HCT116 (cell line): ENCODE measurements at regions not wholly inside any gene's neighbourhood (a gene's known extent, or its start where the extent isn't known, plus 50 kb on each side); places are given as distances from the start of the nearest gene placed in this dataset.

Source experiments
- ATAC-seq: fragments of 200-7000 bp; cut with Tn5 transposase; 2 replicates; pipeline ENCODE4 v1.9.1; 2020; ENCODE audit warnings: mild to moderate bottlenecking, moderate library complexity
- BruUV-seq: library from RNA; stranded (reverse); fragments of 400-500 nt; replicated peaks from 2 replicates; lab custom pipeline; 2021; lab: Mats Ljungman, UMichigan
- CTCF ChIA-PET: fragments of 300-600 bp; sonication (Branson Sonifier 250); formaldehyde crosslinking; loops from one replicate; lab custom pipeline; 2021; ENCODE audit warnings: antibody characterized with exemption; lab: Charles Lee
- POLR2A ChIA-PET: fragments of 300-600, 350-600 bp; sonication (Branson Sonifier 250); formaldehyde crosslinking; loops from one replicate; lab custom pipeline; 2021; ENCODE audit warnings: antibody characterized with exemption; lab: Charles Lee
- RAD21 ChIA-PET, 2 experiments: fragments of 300-600 bp; sonication (Branson Sonifier 250); formaldehyde crosslinking; loops; one replicate each; lab custom pipeline; 2023; ENCODE audit warnings: low total read pairs in 2 of 2; ENCODE audit not compliant: uncharacterized antibody in 2 of 2, unreplicated experiment in 2 of 2, low non-redundant PET in 1 of 2; lab: Charles Lee
- DNase-seq: peaks from one replicate; pipeline ENCODE4 v3.0.0-alpha.2; 2010; ENCODE audit warnings: low read depth, low spot score
- H2AFZ ChIP-seq: fragments of 200-600 bp; shearing (Covaris generic), sonication (generic); 2 replicates; pipeline ENCODE4 v1.6.1; 2017; ENCODE audit warnings: low read depth, mixed run types, mixed read lengths, antibody characterized with exemption, low read length; ENCODE audit not compliant: poor library complexity, severe bottlenecking
- H3K27ac ChIP-seq: 2 replicates; pipeline ENCODE4 v1.5.1; 2012; ENCODE audit warnings: low read depth, low read length
- H3K27me3 ChIP-seq: fragments of 200-600 bp; sonication (generic); 2 replicates; pipeline ENCODE4 v1.6.1; 2016; ENCODE audit warnings: mixed run types, low read length, mixed read lengths; ENCODE audit not compliant: insufficient read depth
- H3K36me3 ChIP-seq, 2 experiments: fragments of 200-500 bp in 1 of 2; fragments of 200-600 bp in 1 of 2; sonication (Bioruptor generic) in 1 of 2; sonication (generic) in 1 of 2; 2 replicates each; pipeline versions ENCODE4 v1.5.1 to v1.6.1; 2014 to 2016; ENCODE audit warnings: low read length in 2 of 2, inconsistent platforms in 1 of 2, mixed read lengths in 1 of 2, mixed run types in 1 of 2; ENCODE audit not compliant: insufficient read depth in 2 of 2, control insufficient read depth in 1 of 2
- H3K4me1 ChIP-seq, 2 experiments: fragments of 200-600 bp in 1 of 2; sonication (generic) in 1 of 2; 2 replicates each; pipeline versions ENCODE4 v1.5.1 to v1.6.1; 2012 to 2017; ENCODE audit warnings: low read length in 2 of 2, inconsistent platforms in 1 of 2, mild to moderate bottlenecking in 1 of 2, mixed read lengths in 1 of 2, mixed run types in 1 of 2, moderate library complexity in 1 of 2; ENCODE audit not compliant: insufficient read depth in 2 of 2, control insufficient read depth in 1 of 2
- H3K4me2 ChIP-seq: fragments of 200-600 bp; sonication (generic); 2 replicates; pipeline ENCODE4 v1.6.1; 2017; ENCODE audit warnings: mixed run types, low read length, mixed read lengths
- H3K4me3 ChIP-seq, 2 experiments: fragments of 200-600 bp in 1 of 2; sonication (generic) in 1 of 2; replicated peaks in 1 of 2; 2 replicates each; pipeline ENCODE4 v1.5.1; 2011 to 2016; ENCODE audit warnings: low read length in 2 of 2, control low read depth in 1 of 2, low read depth in 1 of 2, mild to moderate bottlenecking in 1 of 2, mixed read lengths in 1 of 2, mixed run types in 1 of 2
- H3K79me2 ChIP-seq: fragments of 200-600 bp; sonication (generic); 2 replicates; pipeline ENCODE4 v1.6.1; 2017; ENCODE audit warnings: mild to moderate bottlenecking, mixed run types, low read length, moderate library complexity, mixed read lengths; ENCODE audit not compliant: insufficient read depth
- H3K9ac ChIP-seq: fragments of 200-600 bp; sonication (generic); 2 replicates; pipeline ENCODE4 v1.6.1; 2016; ENCODE audit warnings: low read length, mixed read lengths
- H3K9me2 ChIP-seq: fragments of 200-600 bp; sonication (generic), shearing (Covaris generic); 2 replicates; pipeline ENCODE4 v1.6.1; 2017; ENCODE audit warnings: mixed run types, mild to moderate bottlenecking, moderate library complexity; ENCODE audit not compliant: insufficient read depth
- H3K9me3 ChIP-seq, 2 experiments: fragments of 200-500 bp in 1 of 2; fragments of 200-600 bp in 1 of 2; sonication (Bioruptor generic) in 1 of 2; sonication (generic) in 1 of 2; 2 replicates each; pipeline ENCODE4 v1.6.1; 2014 to 2017; ENCODE audit warnings: low read length in 2 of 2, mixed read lengths in 2 of 2, inconsistent platforms in 1 of 2, low read depth in 1 of 2, mild to moderate bottlenecking in 1 of 2, mixed run types in 1 of 2, moderate library complexity in 1 of 2; ENCODE audit not compliant: control insufficient read depth in 1 of 2, insufficient read depth in 1 of 2
- H4K20me1 ChIP-seq: fragments of 200-600 bp; sonication (generic), shearing (Covaris generic); 2 replicates; pipeline ENCODE4 v1.6.1; 2017; ENCODE audit warnings: mixed run types, mild to moderate bottlenecking, moderate library complexity; ENCODE audit not compliant: insufficient read depth
- ATF3 ChIP-seq: IDR thresholded peaks from 2 replicates; pipeline ENCODE4 v1.6.1; 2012
- CBX3 ChIP-seq: IDR thresholded peaks from 2 replicates; pipeline ENCODE4 v1.6.1; 2012; ENCODE audit warnings: low read depth
- CEBPB ChIP-seq: IDR thresholded peaks from 2 replicates; pipeline ENCODE4 v1.6.1; 2012; ENCODE audit warnings: low read depth
- ELF1 ChIP-seq: IDR thresholded peaks from 2 replicates; pipeline ENCODE4 v1.6.1; 2012; ENCODE audit warnings: low read depth, borderline replicate concordance
- EZH2phosphoT487 ChIP-seq: fragments of 200-600 bp; IDR thresholded peaks from 2 replicates; pipeline ENCODE4 v1.6.1; 2018; ENCODE audit warnings: antibody characterized with exemption, borderline replicate concordance
- FOSL1 ChIP-seq: IDR thresholded peaks from 2 replicates; pipeline ENCODE4 v1.6.1; 2012; ENCODE audit warnings: low read depth
- JUND ChIP-seq: IDR thresholded peaks from 2 replicates; pipeline ENCODE4 v1.6.1; 2012
- POLR2A ChIP-seq: IDR thresholded peaks from 2 replicates; pipeline ENCODE4 v1.7.0; 2011; ENCODE audit warnings: borderline replicate concordance; ENCODE audit not compliant: insufficient read depth, insufficient read length; ENCODE audit errors: extremely low read depth
- POLR2AphosphoS5 ChIP-seq: IDR thresholded peaks from 2 replicates; pipeline ENCODE4 v1.6.1; 2011; ENCODE audit warnings: mild to moderate bottlenecking, low read depth, low read length, moderate library complexity
- RAD21 ChIP-seq: IDR thresholded peaks from 2 replicates; pipeline ENCODE4 v1.6.1; 2012; ENCODE audit warnings: low read depth, mild to moderate bottlenecking
- SIN3A ChIP-seq: IDR thresholded peaks from 2 replicates; pipeline ENCODE4 v1.6.1; 2012; ENCODE audit warnings: low read depth
- SP1 ChIP-seq: IDR thresholded peaks from 2 replicates; pipeline ENCODE4 v1.6.1; 2012; ENCODE audit warnings: low read depth
- SRF ChIP-seq: IDR thresholded peaks from 2 replicates; pipeline ENCODE4 v1.6.1; 2012; ENCODE audit warnings: low read depth
- TCF7L2 ChIP-seq: IDR thresholded peaks from 2 replicates; pipeline ENCODE4 v1.7.0; 2011; ENCODE audit warnings: borderline replicate concordance, inconsistent platforms; ENCODE audit not compliant: insufficient read depth, insufficient read length; ENCODE audit errors: extremely low read depth
- YY1 ChIP-seq: IDR thresholded peaks from 2 replicates; pipeline ENCODE4 v1.6.1; 2011; ENCODE audit warnings: low read length, low read depth, moderate library complexity, mild to moderate bottlenecking; ENCODE audit not compliant: insufficient replicate concordance; ENCODE audit errors: extremely low read depth
- ZBTB33 ChIP-seq: IDR thresholded peaks from 2 replicates; pipeline ENCODE4 v1.6.1; 2011; ENCODE audit warnings: mild to moderate bottlenecking, low read length, moderate library complexity; ENCODE audit not compliant: insufficient replicate concordance; ENCODE audit errors: extremely low read depth
- ZFX ChIP-seq: fragments of 450-650 bp; IDR thresholded peaks from 2 replicates; pipeline ENCODE4 v1.6.1; 2017
- ZNF274 ChIP-seq: fragments of 200-500 bp; sonication (Bioruptor generic); IDR thresholded peaks from 2 replicates; pipeline ENCODE4 v1.6.1; 2014; ENCODE audit warnings: mild to moderate bottlenecking, low read depth, low read length, inconsistent platforms
- intact Hi-C: fragments of 100-400 bp; cut with micrococcal nuclease; formaldehyde crosslinking; loops from 2 replicates; pipeline ENCODE4 v1.10.0; 2022
- TF ChIP-seq, protein P1 (sequence below): IDR thresholded peaks from 2 replicates; pipeline ENCODE4 v1.6.1; 2012

- H3K4me3 ChIP-seq, result no peak overlapping the region
- no peaks in the 10 kb centered on the region for H3K9me2 ChIP-seq
- intact Hi-C loops, result no loop called here
- no TSS peak for BruUV-seq
- DNase-seq (no peak), ATAC-seq (no peak)
- H3K36me3 ChIP-seq, result no peaks in the 10 kb centered on the region
- no peak overlapping the region for H3K27ac ChIP-seq
- H4K20me1 ChIP-seq, result no peaks in the 10 kb centered on the region
- H3K4me1 ChIP-seq, result no peaks in the 10 kb centered on the region
- H3K9ac ChIP-seq, result no peak overlapping the region
- H3K27me3 ChIP-seq, result no peaks in the 10 kb centered on the region
- no peaks in the 10 kb centered on the region for H3K79me2 ChIP-seq
- ChIA-PET RAD21 (interaction anchor here in 1 of 2 experiments (0.6 kb wide), 1 partner anchor 90 kb away, joined by 3 read pairs; no protein-coding TSS in a partner anchor), CTCF (no interaction called here), POLR2A (no interaction called here)
- no peak for TF ChIP-seq CBX3
- no peak for TF ChIP-seq POLR2A
- no peak for TF ChIP-seq RAD21
- no peak for TF ChIP-seq YY1
- TF ChIP-seq SP1, result no peak
- TF ChIP-seq ZFX, result no peak
- no peak for TF ChIP-seq ZNF274
- TF ChIP-seq ZBTB33, result no peak
- no peak for TF ChIP-seq JUND
- TF ChIP-seq EZH2phosphoT487, result no peak
- TF ChIP-seq ELF1, result no peak
- no peak for TF ChIP-seq SRF
- TF ChIP-seq POLR2AphosphoS5, result no peak
- TF ChIP-seq CEBPB, result no peak
- TF ChIP-seq, protein P1, sequence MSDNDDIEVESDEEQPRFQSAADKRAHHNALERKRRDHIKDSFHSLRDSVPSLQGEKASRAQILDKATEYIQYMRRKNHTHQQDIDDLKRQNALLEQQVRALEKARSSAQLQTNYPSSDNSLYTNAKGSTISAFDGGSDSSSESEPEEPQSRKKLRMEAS, result no peak
- TF ChIP-seq TCF7L2, result no peak
- no peak for TF ChIP-seq ATF3
- TF ChIP-seq SIN3A, result no peak
- TF ChIP-seq FOSL1, result no peak
- no peaks in the 10 kb centered on the region for H3K9me3 ChIP-seq
- no peak overlapping the region for H3K4me2 ChIP-seq
- no peak overlapping the region for H2AFZ ChIP-seq
Observed at GRCh38 chrX:40849906-40850823, 114.8 kb upstream of the MED14 start.
